ENCODE measurements at regions not wholly inside any gene's neighbourhood (a gene's known extent, or its start where the extent isn't known, plus 50 kb on each side); places are given as distances from the start of the nearest gene placed in this dataset.

- TF ChIP-seq, protein P1, sequence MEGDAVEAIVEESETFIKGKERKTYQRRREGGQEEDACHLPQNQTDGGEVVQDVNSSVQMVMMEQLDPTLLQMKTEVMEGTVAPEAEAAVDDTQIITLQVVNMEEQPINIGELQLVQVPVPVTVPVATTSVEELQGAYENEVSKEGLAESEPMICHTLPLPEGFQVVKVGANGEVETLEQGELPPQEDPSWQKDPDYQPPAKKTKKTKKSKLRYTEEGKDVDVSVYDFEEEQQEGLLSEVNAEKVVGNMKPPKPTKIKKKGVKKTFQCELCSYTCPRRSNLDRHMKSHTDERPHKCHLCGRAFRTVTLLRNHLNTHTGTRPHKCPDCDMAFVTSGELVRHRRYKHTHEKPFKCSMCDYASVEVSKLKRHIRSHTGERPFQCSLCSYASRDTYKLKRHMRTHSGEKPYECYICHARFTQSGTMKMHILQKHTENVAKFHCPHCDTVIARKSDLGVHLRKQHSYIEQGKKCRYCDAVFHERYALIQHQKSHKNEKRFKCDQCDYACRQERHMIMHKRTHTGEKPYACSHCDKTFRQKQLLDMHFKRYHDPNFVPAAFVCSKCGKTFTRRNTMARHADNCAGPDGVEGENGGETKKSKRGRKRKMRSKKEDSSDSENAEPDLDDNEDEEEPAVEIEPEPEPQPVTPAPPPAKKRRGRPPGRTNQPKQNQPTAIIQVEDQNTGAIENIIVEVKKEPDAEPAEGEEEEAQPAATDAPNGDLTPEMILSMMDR (IDR thresholded peaks at IDR 0.05; ENCODE audit: low read depth, low read length), result no peak
- no peak for TF ChIP-seq EZH2phosphoT487 (IDR thresholded peaks at IDR 0.05; ENCODE audit: low read depth)
Measured at GRCh38 chr11:127998421-127998820, 588.9 kb downstream of the ETS1 start.

All from OCI-LY3 (cell line).